ENCODE measurements at regions not wholly inside any gene's neighbourhood (a gene's known extent, or its start where the extent isn't known, plus 50 kb on each side); places are given as distances from the start of the nearest gene placed in this dataset.

GRCh38 chr9:115983366-115983765, 170.2 kb upstream of the PAPPA start:
- no peak for DNase-seq (ENCODE audit: extremely low read depth, low read depth)
- TF ChIP-seq CTCF (IDR thresholded peaks at IDR 0.05; ENCODE audit: low read depth, low read length), result no peak

GRCh38 chr9:115985657-115986056, 167.9 kb upstream of the PAPPA start:
- no peak for DNase-seq (ENCODE audit: extremely low read depth, low read depth)
- no peak for TF ChIP-seq CTCF (IDR thresholded peaks at IDR 0.05; ENCODE audit: low read depth, low read length)

GRCh38 chr9:115986508-115986907, 167.1 kb upstream of the PAPPA start:
- DNase-seq (ENCODE audit: extremely low read depth, low read depth), result no peak
- no peak for TF ChIP-seq CTCF (IDR thresholded peaks at IDR 0.05; ENCODE audit: low read depth, low read length)

- no peak for DNase-seq (ENCODE audit: extremely low read depth, low read depth)
- no peak for TF ChIP-seq CTCF (IDR thresholded peaks at IDR 0.05; ENCODE audit: low read depth, low read length)
Measured at GRCh38 chr9:115988701-115989100, 164.9 kb upstream of the PAPPA start.

- no peak for TF ChIP-seq CTCF (IDR thresholded peaks at IDR 0.05; ENCODE audit: low read depth, low read length)
- DNase-seq (ENCODE audit: extremely low read depth, low read depth), result no peak
Measured at GRCh38 chr9:115989831-115990230, 163.8 kb upstream of the PAPPA start.

- DNase-seq (ENCODE audit: extremely low read depth, low read depth), result no peak
- TF ChIP-seq CTCF (IDR thresholded peaks at IDR 0.05; ENCODE audit: low read depth, low read length), result no peak
Measured at GRCh38 chr9:115992834-115993233, 160.8 kb upstream of the PAPPA start.

GRCh38 chr9:115997923-115998322, 155.7 kb upstream of the PAPPA start:
- TF ChIP-seq CTCF (IDR thresholded peaks at IDR 0.05; ENCODE audit: low read depth, low read length), result no peak
- DNase-seq (ENCODE audit: extremely low read depth, low read depth), result no peak

Measured in AG09319 (cell line).